ENCODE measurements at regions not wholly inside any gene's neighbourhood (a gene's known extent, or its start where the extent isn't known, plus 50 kb on each side); places are given as distances from the start of the nearest gene placed in this dataset.

DNA sequence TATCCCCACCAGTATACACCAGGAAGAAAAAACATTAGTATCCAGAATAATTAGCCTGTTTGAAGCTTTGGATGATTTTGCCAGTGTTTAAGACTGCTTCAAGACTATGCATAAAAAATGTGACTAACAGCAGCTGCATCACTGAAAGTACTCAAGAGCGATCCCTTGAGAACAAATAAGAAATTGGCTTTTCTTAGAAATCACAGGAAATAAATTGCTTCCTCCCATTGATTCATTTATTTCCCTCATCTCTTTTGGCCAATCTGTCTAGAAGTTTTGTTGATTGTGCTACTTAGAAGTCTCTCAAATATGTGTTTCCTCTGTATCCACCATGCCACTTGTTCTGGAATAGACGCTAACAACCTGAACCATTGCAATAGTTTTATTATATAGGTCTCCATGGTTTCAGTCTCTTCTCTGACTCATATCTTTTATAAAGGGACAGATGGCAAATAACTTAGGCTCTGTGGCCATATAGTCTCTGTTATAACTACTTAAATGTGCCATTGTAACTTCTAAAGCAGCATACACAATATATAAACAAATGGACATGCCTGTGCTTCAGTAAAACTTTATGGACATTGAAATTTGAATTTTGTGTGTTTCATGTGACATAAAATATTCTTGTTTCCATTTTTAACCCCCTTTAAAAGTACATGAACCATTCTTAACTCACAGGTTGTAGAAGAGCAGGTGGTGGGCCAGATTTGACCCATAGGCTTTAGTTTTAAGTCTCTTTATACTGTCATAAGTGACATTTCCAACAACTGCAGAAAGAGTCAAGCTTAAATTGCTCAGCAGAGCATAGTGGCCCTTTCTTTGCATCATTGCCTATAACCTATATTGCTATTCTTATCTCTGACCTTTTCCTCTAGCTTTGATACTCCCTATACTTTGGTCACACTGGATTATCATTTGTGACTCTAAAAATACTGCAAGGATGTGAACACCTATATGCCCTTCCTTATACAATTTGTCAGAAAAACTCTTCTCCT is 123.9 kb downstream of the MC4R start:
- TF ChIP-seq, protein P1, sequence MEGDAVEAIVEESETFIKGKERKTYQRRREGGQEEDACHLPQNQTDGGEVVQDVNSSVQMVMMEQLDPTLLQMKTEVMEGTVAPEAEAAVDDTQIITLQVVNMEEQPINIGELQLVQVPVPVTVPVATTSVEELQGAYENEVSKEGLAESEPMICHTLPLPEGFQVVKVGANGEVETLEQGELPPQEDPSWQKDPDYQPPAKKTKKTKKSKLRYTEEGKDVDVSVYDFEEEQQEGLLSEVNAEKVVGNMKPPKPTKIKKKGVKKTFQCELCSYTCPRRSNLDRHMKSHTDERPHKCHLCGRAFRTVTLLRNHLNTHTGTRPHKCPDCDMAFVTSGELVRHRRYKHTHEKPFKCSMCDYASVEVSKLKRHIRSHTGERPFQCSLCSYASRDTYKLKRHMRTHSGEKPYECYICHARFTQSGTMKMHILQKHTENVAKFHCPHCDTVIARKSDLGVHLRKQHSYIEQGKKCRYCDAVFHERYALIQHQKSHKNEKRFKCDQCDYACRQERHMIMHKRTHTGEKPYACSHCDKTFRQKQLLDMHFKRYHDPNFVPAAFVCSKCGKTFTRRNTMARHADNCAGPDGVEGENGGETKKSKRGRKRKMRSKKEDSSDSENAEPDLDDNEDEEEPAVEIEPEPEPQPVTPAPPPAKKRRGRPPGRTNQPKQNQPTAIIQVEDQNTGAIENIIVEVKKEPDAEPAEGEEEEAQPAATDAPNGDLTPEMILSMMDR (IDR thresholded peaks at IDR 0.05; ENCODE audit: insufficient read depth, low read length, poor library complexity, severe bottlenecking), result no peak
- TF ChIP-seq EZH2phosphoT487 (conservative IDR thresholded peaks at IDR 0.05; ENCODE audit: low read length), result no peak
